H9 (cell line): ENCODE measurements at regions not wholly inside any gene's neighbourhood (a gene's known extent, or its start where the extent isn't known, plus 50 kb on each side); places are given as distances from the start of the nearest gene placed in this dataset.

Source experiments
- DNase-seq: peaks from one replicate; pipeline ENCODE4 v3.0.0-alpha.2; 2017
- H2AFZ ChIP-seq: one replicate; pipeline ENCODE4 v1.6.1; 2013; ENCODE audit warnings: mild to moderate bottlenecking, low read length, control low read depth, moderate library complexity
- H2AK5ac ChIP-seq: 2 replicates; pipeline ENCODE4 v1.6.1; 2013; ENCODE audit warnings: low read length, control low read depth, mixed read lengths; ENCODE audit not compliant: insufficient read length
- H2BK120ac ChIP-seq: one replicate; pipeline ENCODE4 v1.6.1; 2013; ENCODE audit warnings: low read depth, mild to moderate bottlenecking, low read length, control low read depth, inconsistent platforms; ENCODE audit not compliant: poor library complexity, severe bottlenecking
- H2BK12ac ChIP-seq: 2 replicates; pipeline ENCODE4 v1.6.1; 2013; ENCODE audit warnings: low read length, control low read depth, mixed read lengths, low read depth; ENCODE audit not compliant: insufficient read length
- H2BK15ac ChIP-seq: 2 replicates; pipeline ENCODE4 v1.6.1; 2013; ENCODE audit warnings: low read depth, low read length, control low read depth
- H2BK20ac ChIP-seq: one replicate; pipeline ENCODE4 v1.6.1; 2013; ENCODE audit warnings: low read depth, mild to moderate bottlenecking, low read length, control low read depth, inconsistent platforms; ENCODE audit not compliant: poor library complexity, severe bottlenecking
- H2BK5ac ChIP-seq: 2 replicates; pipeline ENCODE4 v1.6.1; 2013; ENCODE audit warnings: low read length, control low read depth, mixed read lengths; ENCODE audit not compliant: insufficient read length
- H3K14ac ChIP-seq: 2 replicates; pipeline ENCODE4 v1.6.1; 2013; ENCODE audit warnings: low read length, control low read depth; ENCODE audit not compliant: insufficient read depth
- H3K18ac ChIP-seq: 2 replicates; pipeline ENCODE4 v1.6.1; 2013; ENCODE audit warnings: low read depth, mild to moderate bottlenecking, mixed read lengths, low read length, control low read depth; ENCODE audit not compliant: insufficient read length
- H3K23ac ChIP-seq: 2 replicates; pipeline ENCODE4 v1.6.1; 2013; ENCODE audit warnings: low read length, control low read depth, mixed read lengths, low read depth; ENCODE audit not compliant: insufficient read length
- H3K23me2 ChIP-seq: 2 replicates; pipeline ENCODE4 v1.6.1; 2013; ENCODE audit warnings: low read depth, mild to moderate bottlenecking, mixed read lengths, low read length, control low read depth; ENCODE audit not compliant: insufficient read length, poor library complexity, severe bottlenecking
- H3K27ac ChIP-seq: 2 replicates; pipeline ENCODE4 v1.5.1; 2013; ENCODE audit warnings: low read length, control low read depth, mixed read lengths, low read depth; ENCODE audit not compliant: insufficient read length
- H3K27me3 ChIP-seq: 2 replicates; pipeline ENCODE4 v1.6.1; 2013; ENCODE audit warnings: low read length, control low read depth, inconsistent platforms; ENCODE audit not compliant: insufficient read depth
- H3K4ac ChIP-seq: 2 replicates; pipeline ENCODE4 v1.6.1; 2013; ENCODE audit warnings: low read depth, mild to moderate bottlenecking, control low read depth, inconsistent platforms, low read length, moderate library complexity
- H3K4me1 ChIP-seq: 2 replicates; pipeline ENCODE4 v1.6.1; 2013; ENCODE audit warnings: low read length, control low read depth, inconsistent platforms; ENCODE audit not compliant: insufficient read depth
- H3K4me2 ChIP-seq: 2 replicates; pipeline ENCODE4 v1.6.1; 2013; ENCODE audit warnings: low read length, control low read depth, mixed read lengths; ENCODE audit not compliant: insufficient read length, insufficient read depth
- H3K56ac ChIP-seq: 2 replicates; pipeline ENCODE4 v1.6.1; 2013; ENCODE audit warnings: low read depth, mild to moderate bottlenecking, mixed read lengths, low read length, control low read depth; ENCODE audit not compliant: insufficient read length
- H3K79me1 ChIP-seq: 2 replicates; pipeline ENCODE4 v1.6.1; 2013; ENCODE audit warnings: low read depth, mild to moderate bottlenecking, moderate library complexity, low read length, control low read depth, inconsistent platforms; ENCODE audit not compliant: insufficient read depth, poor library complexity, severe bottlenecking
- H3K79me2 ChIP-seq: 2 replicates; pipeline ENCODE4 v1.6.1; 2013; ENCODE audit warnings: low read length, control low read depth, inconsistent platforms; ENCODE audit not compliant: insufficient read depth
- H3K9ac ChIP-seq: 2 replicates; pipeline ENCODE4 v1.6.1; 2013; ENCODE audit warnings: low read length, control low read depth, mixed read lengths; ENCODE audit not compliant: insufficient read length; ENCODE audit errors: extremely low read depth
- H3K9me3 ChIP-seq: one replicate; pipeline ENCODE4 v1.6.1; 2013; ENCODE audit warnings: low read depth, low read length, inconsistent platforms; ENCODE audit not compliant: control insufficient read depth
- H3T11ph ChIP-seq: one replicate; pipeline ENCODE4 v1.6.1; 2013; ENCODE audit warnings: mild to moderate bottlenecking, low read length, control low read depth, inconsistent platforms
- H4K20me1 ChIP-seq: one replicate; pipeline ENCODE4 v1.6.1; 2013; ENCODE audit not compliant: control insufficient read depth, insufficient read length, insufficient read depth
- H4K5ac ChIP-seq: 2 replicates; pipeline ENCODE4 v1.6.1; 2013; ENCODE audit warnings: low read depth, mild to moderate bottlenecking, mixed read lengths, low read length, control low read depth; ENCODE audit not compliant: insufficient read length
- H4K8ac ChIP-seq: replicated peaks from 2 replicates; pipeline ENCODE4 v1.6.1; 2013; ENCODE audit warnings: low read length, control low read depth, mixed read lengths, low read depth; ENCODE audit not compliant: insufficient read length
- H4K91ac ChIP-seq: 2 replicates; pipeline ENCODE4 v1.6.1; 2013; ENCODE audit warnings: low read depth, mild to moderate bottlenecking, moderate library complexity, mixed read lengths, low read length, control low read depth; ENCODE audit not compliant: insufficient read length
- H3K27ac Mint-ChIP-seq, 3 experiments: 2 replicates in 2 of 3; 3 replicates in 1 of 3; pipeline ENCODE4 v1.8.0; 2020 to 2021; ENCODE audit warnings: mixed read lengths in 3 of 3, mild to moderate bottlenecking in 1 of 3, moderate library complexity in 1 of 3
- H3K27me3 Mint-ChIP-seq: 2 replicates; pipeline ENCODE4 v1.8.0; 2021; ENCODE audit warnings: low read depth, mild to moderate bottlenecking, moderate library complexity, mixed read lengths
- H3K36me3 Mint-ChIP-seq, 3 experiments: 2 replicates in 2 of 3; 3 replicates in 1 of 3; pipeline ENCODE4 v1.8.0; 2020 to 2021; ENCODE audit warnings: low read depth in 3 of 3, mixed read lengths in 3 of 3; ENCODE audit not compliant: insufficient read depth in 1 of 3
- H3K4me1 Mint-ChIP-seq, 2 experiments: 2 replicates each; pipeline ENCODE4 v1.8.0; 2020; ENCODE audit warnings: mixed read lengths in 2 of 2
- H3K4me3 Mint-ChIP-seq, 2 experiments: 2 replicates in 1 of 2; 3 replicates in 1 of 2; pipeline ENCODE4 v1.8.0; 2020 to 2021; ENCODE audit warnings: mild to moderate bottlenecking in 2 of 2, mixed read lengths in 2 of 2, moderate library complexity in 1 of 2
- H3K9me3 Mint-ChIP-seq, 2 experiments: 2 replicates in 1 of 2; 3 replicates in 1 of 2; pipeline ENCODE4 v1.8.0; 2020; ENCODE audit warnings: mild to moderate bottlenecking in 2 of 2, mixed read lengths in 2 of 2, moderate library complexity in 1 of 2
- TF ChIP-seq, protein P1 (sequence below): fragments of 200-600 bp; sonication (generic); conservative IDR thresholded peaks from 3 replicates; pipeline ENCODE4 v1.8.0; 2021; ENCODE audit warnings: antibody characterized with exemption, mild to moderate bottlenecking

DNA sequence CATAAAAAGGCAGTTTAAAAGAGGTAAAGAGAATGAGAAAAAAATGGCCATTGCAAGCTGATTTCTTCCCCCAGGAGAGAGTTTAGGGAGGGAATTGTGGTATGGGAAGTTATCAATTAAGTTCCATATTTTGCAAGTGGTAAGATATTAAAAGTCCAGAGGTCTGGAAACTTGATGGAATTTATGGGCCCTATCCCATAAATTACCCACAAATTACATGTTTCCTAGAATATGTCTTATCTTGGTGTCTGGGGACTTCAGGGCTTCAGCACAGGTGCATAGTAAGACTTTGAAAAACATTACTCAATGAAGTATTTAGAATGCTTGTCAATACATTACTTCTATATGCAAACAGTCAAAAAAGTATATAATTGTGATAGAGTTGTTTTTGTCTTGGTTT, 614.9 kb upstream of the LRRC4C start:
- no peak overlapping the region for H3K27ac ChIP-seq
- no peak overlapping the region for H3K4me3 Mint-ChIP-seq
- H3K9ac ChIP-seq: no peak overlapping the region
- no peak overlapping the region for H3K4me2 ChIP-seq
- no peaks in the 10 kb centered on the region for H3K4me1 ChIP-seq
- no peaks in the 10 kb centered on the region; a peak in 1 of 4 replicates for H3K4me1 Mint-ChIP-seq
- no peaks in the 10 kb centered on the region for H3K79me2 ChIP-seq
- no peak overlapping the region for H2BK12ac ChIP-seq
- no peak overlapping the region for H4K91ac ChIP-seq
- H3K27me3 Mint-ChIP-seq: no peaks in the 10 kb centered on the region
- H2BK20ac ChIP-seq: no peak overlapping the region
- no peaks in the 10 kb centered on the region for H3K79me1 ChIP-seq
- H3K27me3 ChIP-seq: no peaks in the 10 kb centered on the region
- no peak overlapping the region for H2BK5ac ChIP-seq
- H2AK5ac ChIP-seq: no peak overlapping the region
- H2BK15ac ChIP-seq: no peak overlapping the region
- H3K23me2 ChIP-seq: no peaks in the 10 kb centered on the region
- no peak overlapping the region for H3T11ph ChIP-seq
- H3K27ac Mint-ChIP-seq: no peak overlapping the region
- no peak overlapping the region for H2AFZ ChIP-seq
- H3K4ac ChIP-seq: no peak overlapping the region
- DNase-seq: no peak
- H3K9me3 ChIP-seq: no peaks in the 10 kb centered on the region
- H4K5ac ChIP-seq: no peak overlapping the region
- H4K8ac ChIP-seq: no peak overlapping the region
- no peak overlapping the region for H2BK120ac ChIP-seq
- H3K36me3 Mint-ChIP-seq: no peaks in the 10 kb centered on the region
- no peak overlapping the region for H3K18ac ChIP-seq
- TF ChIP-seq, protein P1, sequence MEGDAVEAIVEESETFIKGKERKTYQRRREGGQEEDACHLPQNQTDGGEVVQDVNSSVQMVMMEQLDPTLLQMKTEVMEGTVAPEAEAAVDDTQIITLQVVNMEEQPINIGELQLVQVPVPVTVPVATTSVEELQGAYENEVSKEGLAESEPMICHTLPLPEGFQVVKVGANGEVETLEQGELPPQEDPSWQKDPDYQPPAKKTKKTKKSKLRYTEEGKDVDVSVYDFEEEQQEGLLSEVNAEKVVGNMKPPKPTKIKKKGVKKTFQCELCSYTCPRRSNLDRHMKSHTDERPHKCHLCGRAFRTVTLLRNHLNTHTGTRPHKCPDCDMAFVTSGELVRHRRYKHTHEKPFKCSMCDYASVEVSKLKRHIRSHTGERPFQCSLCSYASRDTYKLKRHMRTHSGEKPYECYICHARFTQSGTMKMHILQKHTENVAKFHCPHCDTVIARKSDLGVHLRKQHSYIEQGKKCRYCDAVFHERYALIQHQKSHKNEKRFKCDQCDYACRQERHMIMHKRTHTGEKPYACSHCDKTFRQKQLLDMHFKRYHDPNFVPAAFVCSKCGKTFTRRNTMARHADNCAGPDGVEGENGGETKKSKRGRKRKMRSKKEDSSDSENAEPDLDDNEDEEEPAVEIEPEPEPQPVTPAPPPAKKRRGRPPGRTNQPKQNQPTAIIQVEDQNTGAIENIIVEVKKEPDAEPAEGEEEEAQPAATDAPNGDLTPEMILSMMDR: no peak
- no peak overlapping the region for H3K56ac ChIP-seq
- H3K9me3 Mint-ChIP-seq: no peaks in the 10 kb centered on the region; a peak in 1 of 5 replicates
- no peaks in the 10 kb centered on the region for H4K20me1 ChIP-seq
- H3K14ac ChIP-seq: no peak overlapping the region
- no peak overlapping the region for H3K23ac ChIP-seq
